Spleen (tissue), 7 donors: ENCODE measurements at regions not wholly inside any gene's neighbourhood (a gene's known extent, or its start where the extent isn't known, plus 50 kb on each side); places are given as distances from the start of the nearest gene placed in this dataset.

Source experiments
- POLR2A ChIP-seq, 3 donors: fragments of 450-650 bp; IDR thresholded peaks; one replicate each; pipeline ENCODE4 v1.5.1; 2017; ENCODE audit warnings: antibody characterized with exemption in 3 of 3, mild to moderate bottlenecking in 1 of 3
- POLR2AphosphoS5 ChIP-seq, 3 donors: sonication (generic); formaldehyde crosslinking; IDR thresholded peaks; one replicate each; pipeline ENCODE4 v1.5.1; 2017; ENCODE audit warnings: antibody characterized with exemption in 3 of 3
- TF ChIP-seq, protein P1 (sequence below), 11 experiments: fragments of 200-600 bp in 7 of 11; fragments of 450-650 bp in 4 of 11; sonication (generic) in 4 of 11; IDR thresholded peaks in 8 of 11; conservative IDR thresholded peaks in 3 of 11; 1 replicate in 7 of 11; 2 replicates in 4 of 11; pipeline versions ENCODE4 v1.4.0 to v1.8.0; 2016 to 2021; ENCODE audit warnings: antibody characterized with exemption in 11 of 11, inconsistent platforms in 4 of 11, mild to moderate bottlenecking in 1 of 11
- donor health status: DM: no; HTN: no; CAD: no; lungs with moderate emphysema.
- donor health status: DM: no; HTN: no; CAD: no.
- donor health status: DM: no; HTN: no; CAD: no.

DNA sequence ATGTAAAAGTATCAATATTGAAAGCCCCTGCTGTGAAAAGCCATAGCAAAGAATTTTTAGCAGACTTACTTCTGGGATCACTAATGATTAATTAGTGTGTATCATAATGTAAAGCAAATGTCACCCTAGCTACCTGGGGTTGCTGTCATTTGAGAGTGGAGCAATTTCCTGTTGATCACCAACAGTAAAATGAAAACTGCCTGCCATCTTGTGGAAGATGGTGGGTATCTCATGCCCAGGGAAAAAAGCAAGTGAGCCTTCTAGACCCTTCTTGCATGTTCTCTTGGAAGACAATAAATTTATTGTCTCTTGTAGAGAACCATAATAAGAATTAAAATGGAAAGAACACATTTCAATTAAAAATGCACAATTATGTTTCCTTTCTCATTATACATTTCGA, 360.2 kb downstream of the ZIC3 start:
- TF ChIP-seq, protein P1, sequence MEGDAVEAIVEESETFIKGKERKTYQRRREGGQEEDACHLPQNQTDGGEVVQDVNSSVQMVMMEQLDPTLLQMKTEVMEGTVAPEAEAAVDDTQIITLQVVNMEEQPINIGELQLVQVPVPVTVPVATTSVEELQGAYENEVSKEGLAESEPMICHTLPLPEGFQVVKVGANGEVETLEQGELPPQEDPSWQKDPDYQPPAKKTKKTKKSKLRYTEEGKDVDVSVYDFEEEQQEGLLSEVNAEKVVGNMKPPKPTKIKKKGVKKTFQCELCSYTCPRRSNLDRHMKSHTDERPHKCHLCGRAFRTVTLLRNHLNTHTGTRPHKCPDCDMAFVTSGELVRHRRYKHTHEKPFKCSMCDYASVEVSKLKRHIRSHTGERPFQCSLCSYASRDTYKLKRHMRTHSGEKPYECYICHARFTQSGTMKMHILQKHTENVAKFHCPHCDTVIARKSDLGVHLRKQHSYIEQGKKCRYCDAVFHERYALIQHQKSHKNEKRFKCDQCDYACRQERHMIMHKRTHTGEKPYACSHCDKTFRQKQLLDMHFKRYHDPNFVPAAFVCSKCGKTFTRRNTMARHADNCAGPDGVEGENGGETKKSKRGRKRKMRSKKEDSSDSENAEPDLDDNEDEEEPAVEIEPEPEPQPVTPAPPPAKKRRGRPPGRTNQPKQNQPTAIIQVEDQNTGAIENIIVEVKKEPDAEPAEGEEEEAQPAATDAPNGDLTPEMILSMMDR (IDR thresholded peaks at IDR 0.05 in 8 of 11, conservative IDR thresholded peaks at IDR 0.05 in 3 of 11), result no peak
- TF ChIP-seq POLR2A (IDR thresholded peaks at IDR 0.05), result no peak
- no peak for TF ChIP-seq POLR2AphosphoS5 (IDR thresholded peaks at IDR 0.05)
